Right ventricle myocardium inferior (tissue), 1 donor: ENCODE measurements at regions not wholly inside any gene's neighbourhood (a gene's known extent, or its start where the extent isn't known, plus 50 kb on each side); places are given as distances from the start of the nearest gene placed in this dataset.

ENCODE experiments used
- ATAC-seq: fragments of 200-7000 bp; cut with Tn5 transposase; one replicate; pipeline ENCODE4 v1.9.1; 2020; ENCODE audit warnings: mild to moderate bottlenecking, moderate library complexity
- DNase-seq: peaks from one replicate; pipeline ENCODE4 v3.0.0; 2021; ENCODE audit errors: missing footprints
- intact Hi-C: fragments of 100-400 bp; cut with DNase I; formaldehyde crosslinking; loops from one replicate; pipeline ENCODE4 v1.11.0; 2022
- donor health status: DM: no; HTN: yes; CAD: no; lungs with severe emphysema.

- ATAC-seq = no peak
- intact Hi-C loops = no loop called here
- DNase-seq = no peak
Measured at GRCh38 chr5:174426851-174427250, 297.5 kb upstream of the MSX2 start.

GRCh38 chr5:174427304-174427703 lies 297.1 kb upstream of the MSX2 start:
- DNase-seq (no peak), ATAC-seq (no peak)
- intact Hi-C loops = no loop called here

- ATAC-seq = no peak
- no peak for DNase-seq
- intact Hi-C loops = no loop called here
Measured at GRCh38 chr5:174428895-174429294, 295.5 kb upstream of the MSX2 start.

- DNase-seq = no peak
- no peak for ATAC-seq
- intact Hi-C loops = no loop called here
Measured at GRCh38 chr5:174430940-174431339, 293.4 kb upstream of the MSX2 start.

GRCh38 chr5:174431504-174431903 lies 292.9 kb upstream of the MSX2 start:
- intact Hi-C loops = no loop called here
- no peak for ATAC-seq

GRCh38 chr5:174433098-174433497 lies 291.3 kb upstream of the MSX2 start:
- intact Hi-C loops = no loop called here
- DNase-seq = no peak
- no peak for ATAC-seq

More at GRCh38 chr5:174431504-174431903, 292.9 kb upstream of the MSX2 start:
- DNase-seq = no peak

- no peak for DNase-seq
- no peak for ATAC-seq
- intact Hi-C loops = no loop called here
Measured at GRCh38 chr5:174436750-174437149, 287.6 kb upstream of the MSX2 start.

GRCh38 chr5:174444479-174445188 lies 279.7 kb upstream of the MSX2 start:
- no peak for ATAC-seq
- intact Hi-C loops = no loop called here
- no peak for DNase-seq

- intact Hi-C loops = no loop called here
- DNase-seq = no peak
- ATAC-seq = no peak
Measured at GRCh38 chr5:174446446-174446845, 277.9 kb upstream of the MSX2 start.

- DNase-seq (no peak), ATAC-seq (no peak)
- intact Hi-C loops = no loop called here
Measured at GRCh38 chr5:174446988-174447387, 277.4 kb upstream of the MSX2 start.

- no peak for DNase-seq
- no peak for ATAC-seq
- intact Hi-C loops = no loop called here
Measured at GRCh38 chr5:174448041-174448440, 276.3 kb upstream of the MSX2 start.

GRCh38 chr5:174448662-174449061 lies 275.7 kb upstream of the MSX2 start:
- no peak for ATAC-seq
- intact Hi-C loops = no loop called here

GRCh38 chr5:174453690-174454089 lies 270.7 kb upstream of the MSX2 start:
- intact Hi-C loops = no loop called here
- no peak for DNase-seq
- ATAC-seq = no peak

More at GRCh38 chr5:174448662-174449061, 275.7 kb upstream of the MSX2 start:
- DNase-seq = no peak

- intact Hi-C loops = no loop called here
- ATAC-seq = no peak
- no peak for DNase-seq
Measured at GRCh38 chr5:174454464-174454863, 269.9 kb upstream of the MSX2 start.

- no peak for DNase-seq
- no peak for ATAC-seq
- intact Hi-C loops = no loop called here
Measured at GRCh38 chr5:174454890-174455289, 269.5 kb upstream of the MSX2 start.

- DNase-seq (no peak), ATAC-seq (no peak)
- intact Hi-C loops = no loop called here
Measured at GRCh38 chr5:174455301-174455700, 269.1 kb upstream of the MSX2 start.

- no peak for DNase-seq
- no peak for ATAC-seq
- intact Hi-C loops = no loop called here
Measured at GRCh38 chr5:174457141-174457678, 267.2 kb upstream of the MSX2 start.

GRCh38 chr5:174459071-174459702 lies 265.2 kb upstream of the MSX2 start:
- DNase-seq (no peak), ATAC-seq (no peak)
- intact Hi-C loops = no loop called here

- ATAC-seq (no peak), DNase-seq (no peak)
- intact Hi-C loops = no loop called here
Measured at GRCh38 chr5:174459832-174460448, 264.4 kb upstream of the MSX2 start.

GRCh38 chr5:174462129-174462528 lies 262.3 kb upstream of the MSX2 start:
- intact Hi-C loops = no loop called here
- DNase-seq (no peak), ATAC-seq (no peak)
